ENCODE measurements at regions not wholly inside any gene's neighbourhood (a gene's known extent, or its start where the extent isn't known, plus 50 kb on each side); places are given as distances from the start of the nearest gene placed in this dataset.

GRCh38 chr5:142397178-142397577 lies 72.4 kb upstream of the SPRY4 start (continued):
- TF ChIP-seq ZNF398 (CRISPR knock-in tag; IDR thresholded peaks at IDR 0.05) = no peak
- no peak for TF ChIP-seq ZNF277 (CRISPR knock-in tag; IDR thresholded peaks at IDR 0.05; ENCODE audit: borderline replicate concordance)
- TF ChIP-seq ZNF668 (CRISPR knock-in tag; IDR thresholded peaks at IDR 0.05) = no peak
- peak in 1 of 2 experiments; percentile 86; a peak in 2 of 4 replicates for TF ChIP-seq RCOR1 (IDR thresholded peaks at IDR 0.05; ENCODE audit: borderline replicate concordance in 1 of 2, low read depth in 2 of 2, low read length in 2 of 2)
- peak; percentile 42; the same call in 1 of the 2 replicates for TF ChIP-seq ZNF592 (IDR thresholded peaks at IDR 0.05)
- TF ChIP-seq ZKSCAN1 (IDR thresholded peaks at IDR 0.05; ENCODE audit: low read depth, low read length) = no peak
- TF ChIP-seq SMARCA4 (IDR thresholded peaks at IDR 0.05) = peak; percentile 91
- TF ChIP-seq TARDBP (IDR thresholded peaks at IDR 0.05) = no peak
- no peak for TF ChIP-seq SREBF1 (IDR thresholded peaks at IDR 0.05; ENCODE audit: borderline replicate concordance, low read depth, low read length)
- no peak for TF ChIP-seq POLR3G (IDR thresholded peaks at IDR 0.05; ENCODE audit: extremely low read depth, insufficient read length, insufficient replicate concordance)
- TF ChIP-seq TCFL5 (CRISPR knock-in tag; conservative IDR thresholded peaks at IDR 0.05) = no peak
- no peak for TF ChIP-seq ZNF133 (CRISPR knock-in tag; IDR thresholded peaks at IDR 0.05)
- TF ChIP-seq GTF3C2 (IDR thresholded peaks at IDR 0.05; ENCODE audit: borderline replicate concordance, extremely low read depth, insufficient read length) = no peak
- TF ChIP-seq NUFIP1 (IDR thresholded peaks at IDR 0.05; ENCODE audit: partially characterized antibody) = no peak
- no peak for TF ChIP-seq EWSR1 (IDR thresholded peaks at IDR 0.05; ENCODE audit: borderline replicate concordance, low read depth, partially characterized antibody)
- no peak for TF ChIP-seq ZNF586 (CRISPR knock-in tag; conservative IDR thresholded peaks at IDR 0.05)
- TF ChIP-seq HMGN3 (IDR thresholded peaks at IDR 0.05; ENCODE audit: borderline replicate concordance, extremely low read depth, insufficient read length, low read depth, low read length) = no peak
- peak; percentile 93 for TF ChIP-seq ARID1B (IDR thresholded peaks at IDR 0.05)

Data from K562 (cell line).